Renal cortical epithelial cell (primary cell): ENCODE measurements at regions not wholly inside any gene's neighbourhood (a gene's known extent, or its start where the extent isn't known, plus 50 kb on each side); places are given as distances from the start of the nearest gene placed in this dataset.
A peak's percentile ranks its signal among the peaks of the same experiment; 100 is the strongest.

Experiments
- DNase-seq: peaks from one replicate; pipeline ENCODE4 v3.0.0-alpha.2; 2011; ENCODE audit warnings: low read depth

- DNase-seq = peak; percentile 14
Measured at GRCh38 chr15:95325763-95326404, 1004.6 kb upstream of the NR2F2 start.

GRCh38 chr15:95326431-95327182 is 1003.9 kb upstream of the NR2F2 start:
- DNase-seq = no peak

GRCh38 chr15:95327183-95327525 is 1003.3 kb upstream of the NR2F2 start:
- DNase-seq = no peak

GRCh38 chr15:95327661-95328060 is 1002.8 kb upstream of the NR2F2 start:
- DNase-seq = no peak

- no peak for DNase-seq
Measured at GRCh38 chr15:95328559-95328958, 1001.9 kb upstream of the NR2F2 start.

GRCh38 chr15:95329362-95329761 is 1001.1 kb upstream of the NR2F2 start:
- no peak for DNase-seq

GRCh38 chr15:95341686-95342085 is 988.8 kb upstream of the NR2F2 start:
- no peak for DNase-seq

- DNase-seq = no peak
Measured at GRCh38 chr15:95345867-95346266, 984.6 kb upstream of the NR2F2 start.

GRCh38 chr15:95346721-95347475 is 983.6 kb upstream of the NR2F2 start:
- DNase-seq = peak; percentile 23

- no peak for DNase-seq
Measured at GRCh38 chr15:95347837-95348236, 982.7 kb upstream of the NR2F2 start.

GRCh38 chr15:95350908-95351307 is 979.6 kb upstream of the NR2F2 start:
- DNase-seq = no peak

GRCh38 chr15:95352631-95353187 is 977.8 kb upstream of the NR2F2 start:
- no peak for DNase-seq

GRCh38 chr15:95353512-95353911 is 977.0 kb upstream of the NR2F2 start:
- DNase-seq = no peak

- DNase-seq = no peak
Measured at GRCh38 chr15:95359966-95360365, 970.5 kb upstream of the NR2F2 start.

- DNase-seq = no peak
Measured at GRCh38 chr15:95362306-95362705, 968.2 kb upstream of the NR2F2 start.

- DNase-seq = no peak
Measured at GRCh38 chr15:95363646-95364045, 966.9 kb upstream of the NR2F2 start.

GRCh38 chr15:95365511-95366107 is 964.9 kb upstream of the NR2F2 start:
- no peak for DNase-seq

GRCh38 chr15:95368191-95368590 is 962.3 kb upstream of the NR2F2 start:
- DNase-seq = peak; percentile 31

GRCh38 chr15:95368755-95369601 is 961.5 kb upstream of the NR2F2 start:
- DNase-seq = no peak

GRCh38 chr15:95370291-95370690 is 960.2 kb upstream of the NR2F2 start:
- no peak for DNase-seq

GRCh38 chr15:95371664-95372063 is 958.8 kb upstream of the NR2F2 start:
- no peak for DNase-seq
